Neural cell (in vitro differentiated cells): ENCODE measurements at regions not wholly inside any gene's neighbourhood (a gene's known extent, or its start where the extent isn't known, plus 50 kb on each side); places are given as distances from the start of the nearest gene placed in this dataset.
"Not testable (repeated sequence)": the region's sequence is repeated elsewhere in the genome, so short reads cannot be mapped to it uniquely, and the experiment has no call there.

Source experiments
- H2AFZ ChIP-seq: fragments of 200-600, 300-800 bp; sonication (generic), shearing (Covaris generic); 2 replicates; pipeline ENCODE4 v1.6.0; 2014; ENCODE audit warnings: low read depth, mild to moderate bottlenecking, antibody characterized with exemption, low read length, moderate library complexity
- H3F3A ChIP-seq: fragments of 200-600 bp; shearing (Covaris generic); 2 replicates; pipeline ENCODE4 v1.6.1; 2016; ENCODE audit warnings: mild to moderate bottlenecking, moderate library complexity, mixed read lengths, antibody characterized with exemption, low read length; ENCODE audit not compliant: insufficient read depth, poor library complexity, severe bottlenecking
- H3K27ac ChIP-seq: fragments of 200-600, 300-800 bp; sonication (generic), shearing (Covaris generic); 2 replicates; pipeline ENCODE4 v1.5.1; 2014; ENCODE audit warnings: mild to moderate bottlenecking, low read length, moderate library complexity
- H3K27me3 ChIP-seq: fragments of 300-800, 200-600 bp; sonication (generic), shearing (Covaris generic); 2 replicates; pipeline ENCODE4 v1.6.0; 2014; ENCODE audit warnings: mild to moderate bottlenecking, low read depth, low read length, moderate library complexity; ENCODE audit not compliant: insufficient read depth
- H3K36me3 ChIP-seq: fragments of 300-800, 200-600 bp; sonication (generic), shearing (Covaris generic); 2 replicates; pipeline ENCODE4 v1.5.1; 2014; ENCODE audit warnings: mild to moderate bottlenecking, antibody characterized with exemption, low read length, moderate library complexity; ENCODE audit not compliant: insufficient read depth
- H3K4me2 ChIP-seq: fragments of 300-800, 200-600 bp; sonication (generic), shearing (Covaris generic); 2 replicates; pipeline ENCODE4 v1.6.0; 2014; ENCODE audit warnings: mild to moderate bottlenecking, low read length
- H3K4me3 ChIP-seq: fragments of 300-800, 200-600 bp; sonication (generic), shearing (Covaris generic); 2 replicates; pipeline ENCODE4 v1.5.1; 2014; ENCODE audit warnings: mild to moderate bottlenecking, low read length, moderate library complexity
- H3K79me2 ChIP-seq: fragments of 200-600 bp; shearing (Covaris generic); replicated peaks from 2 replicates; pipeline ENCODE4 v1.6.0; 2014; ENCODE audit warnings: mild to moderate bottlenecking, low read length, moderate library complexity; ENCODE audit not compliant: insufficient read depth
- H3K9ac ChIP-seq: fragments of 300-800, 200-600 bp; sonication (generic), shearing (Covaris generic); 2 replicates; pipeline ENCODE4 v1.6.1; 2016; ENCODE audit warnings: mild to moderate bottlenecking, low read length, mixed read lengths
- H3K9me2 ChIP-seq: fragments of 200-600 bp; shearing (Covaris generic); 2 replicates; pipeline ENCODE4 v1.6.1; 2016; ENCODE audit warnings: mild to moderate bottlenecking, low read length, mixed read lengths; ENCODE audit not compliant: insufficient read depth
- H3K9me3 ChIP-seq: fragments of 200-600, 300-800 bp; sonication (generic), shearing (Covaris generic); 2 replicates; pipeline ENCODE4 v1.6.1; 2016; ENCODE audit warnings: mild to moderate bottlenecking, mixed run types, low read length, moderate library complexity, mixed read lengths
- H4K20me1 ChIP-seq: fragments of 200-600 bp; shearing (Covaris generic); 2 replicates; pipeline ENCODE4 v1.6.1; 2016; ENCODE audit warnings: mild to moderate bottlenecking, mixed run types; ENCODE audit not compliant: insufficient read depth

DNA sequence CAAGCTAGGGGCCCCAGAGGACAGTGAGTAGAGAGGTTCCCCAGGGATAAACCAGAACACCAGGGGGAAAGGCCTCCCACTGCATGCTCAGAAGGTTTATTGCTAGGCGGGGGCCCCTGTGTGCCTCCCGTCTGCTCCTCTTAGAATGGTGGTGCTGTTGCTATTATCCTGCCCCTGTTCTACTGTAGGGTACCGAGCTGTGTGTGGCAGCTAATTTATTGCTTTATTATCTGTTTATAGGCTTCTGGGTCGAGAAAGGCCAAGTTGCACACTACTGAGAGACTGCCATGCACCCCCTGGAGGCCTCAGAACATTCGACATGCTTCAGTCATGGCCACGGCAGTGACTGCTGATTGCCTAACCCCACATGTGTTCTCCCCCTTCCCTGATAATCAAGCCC, 373.6 kb downstream of the ANAPC1 start:
- H3K36me3 ChIP-seq, H3K9me2 ChIP-seq, H3K4me3 ChIP-seq, H2AFZ ChIP-seq, H3F3A ChIP-seq, H3K4me2 ChIP-seq, H3K27me3 ChIP-seq, H3K9ac ChIP-seq, H3K27ac ChIP-seq, H3K79me2 ChIP-seq, H4K20me1 ChIP-seq, H3K9me3 ChIP-seq: not testable (repeated sequence)

DNA sequence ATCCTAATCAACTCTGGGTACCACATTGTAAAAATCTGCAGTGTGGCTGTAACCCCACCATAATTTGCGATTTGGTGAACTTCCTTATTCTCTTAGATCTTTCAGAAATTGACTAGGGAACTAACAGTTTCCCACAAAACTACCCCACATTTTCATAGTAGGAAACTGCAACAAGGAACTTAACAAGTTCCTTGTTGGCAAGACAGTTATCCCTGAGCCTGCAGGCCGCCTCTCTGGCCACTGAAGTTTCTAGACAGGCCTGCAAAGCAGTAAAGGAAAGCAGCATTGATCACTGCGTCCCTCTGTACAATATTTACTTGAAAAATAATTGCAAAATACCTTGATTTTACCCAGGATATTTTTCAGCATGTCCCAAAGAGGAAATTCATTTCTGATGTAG, 372.9 kb downstream of the ANAPC1 start:
- not testable (repeated sequence) for H3K9ac ChIP-seq, H3K36me3 ChIP-seq, H3K9me2 ChIP-seq, H3K79me2 ChIP-seq, H3K27ac ChIP-seq, H3K9me3 ChIP-seq, H3K27me3 ChIP-seq, H3F3A ChIP-seq, H4K20me1 ChIP-seq, H2AFZ ChIP-seq, H3K4me3 ChIP-seq, H3K4me2 ChIP-seq

DNA sequence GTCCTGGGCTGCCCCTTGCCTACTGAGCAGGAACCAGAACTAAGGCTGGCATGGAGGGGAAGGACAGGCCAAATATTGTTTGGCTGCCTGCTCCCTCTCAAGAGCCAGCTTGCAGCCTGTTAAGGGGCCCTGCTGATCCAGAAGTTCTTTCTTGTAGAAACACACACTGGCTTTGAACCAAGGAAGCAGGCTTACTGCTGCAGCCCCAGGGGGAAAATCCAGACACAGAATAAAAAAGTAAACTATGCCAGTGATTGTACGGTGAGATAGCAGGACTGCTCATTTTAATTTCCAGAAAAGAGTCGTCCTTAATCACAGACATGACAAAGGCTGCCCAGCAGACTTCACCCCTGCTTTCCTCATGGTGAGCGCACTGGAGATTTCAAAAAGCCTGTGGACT, 371.6 kb downstream of the ANAPC1 start:
- H3K27me3 ChIP-seq, H3K27ac ChIP-seq, H3K9me2 ChIP-seq, H2AFZ ChIP-seq, H3F3A ChIP-seq, H3K9me3 ChIP-seq, H3K9ac ChIP-seq, H4K20me1 ChIP-seq, H3K79me2 ChIP-seq, H3K4me3 ChIP-seq, H3K4me2 ChIP-seq, H3K36me3 ChIP-seq: not testable (repeated sequence)

DNA sequence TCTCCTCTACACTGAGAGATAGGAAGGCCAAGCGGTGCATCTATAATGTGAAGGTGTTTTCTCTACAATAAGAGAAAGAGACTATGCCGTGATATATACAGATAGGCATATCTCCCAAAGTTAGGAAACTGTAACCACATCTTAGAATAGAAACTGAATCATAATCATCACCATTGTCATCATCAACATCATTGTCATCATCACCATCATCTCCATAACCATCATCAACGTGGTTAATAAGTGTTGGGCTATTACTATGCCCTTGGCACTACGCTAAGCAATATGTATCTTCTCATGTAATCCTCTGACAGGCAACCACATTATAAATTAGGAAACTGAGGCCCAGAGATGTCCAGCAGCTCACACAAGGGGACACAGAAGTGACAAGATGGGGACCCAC, 369.9 kb downstream of the ANAPC1 start:
- not testable (repeated sequence) for H2AFZ ChIP-seq, H3K36me3 ChIP-seq, H4K20me1 ChIP-seq, H3K79me2 ChIP-seq, H3K4me2 ChIP-seq, H3K9me3 ChIP-seq, H3K9ac ChIP-seq, H3K4me3 ChIP-seq, H3K27ac ChIP-seq, H3F3A ChIP-seq, H3K9me2 ChIP-seq, H3K27me3 ChIP-seq

DNA sequence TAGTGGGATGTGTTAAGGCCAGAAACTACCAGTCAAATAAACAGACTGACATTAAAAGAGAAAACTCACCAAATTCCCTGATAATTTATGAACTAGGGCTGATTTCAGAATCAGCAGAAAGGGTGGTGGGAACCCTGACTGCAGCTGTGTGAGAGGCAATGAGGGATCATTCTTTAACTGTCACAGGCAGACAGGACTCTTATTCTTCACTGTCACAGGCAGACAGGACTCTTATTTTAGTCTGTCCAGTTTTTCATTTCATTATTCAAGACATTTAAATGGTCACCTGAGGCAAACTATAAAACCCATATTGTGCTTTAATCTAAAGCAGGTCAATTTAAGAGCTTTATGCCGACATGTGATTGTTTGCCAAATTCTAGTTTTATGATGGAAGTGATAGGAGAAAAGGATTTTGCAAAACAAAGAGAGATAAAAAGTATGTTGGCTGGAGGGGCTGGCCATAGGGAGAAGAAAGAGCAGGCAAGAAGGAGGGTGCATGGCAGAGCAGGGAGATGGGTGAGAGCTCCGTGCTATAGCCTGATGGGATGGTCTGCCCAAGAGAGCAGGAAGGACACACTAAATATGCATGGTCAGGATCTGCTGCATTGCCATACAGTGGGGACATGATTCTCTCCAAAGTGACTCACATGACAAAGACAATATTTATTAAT, 366.8 kb downstream of the ANAPC1 start:
- H3K36me3 ChIP-seq, H3F3A ChIP-seq, H3K9me2 ChIP-seq, H3K27ac ChIP-seq, H3K27me3 ChIP-seq, H4K20me1 ChIP-seq, H3K4me2 ChIP-seq, H2AFZ ChIP-seq, H3K9ac ChIP-seq, H3K4me3 ChIP-seq, H3K79me2 ChIP-seq, H3K9me3 ChIP-seq: not testable (repeated sequence)

DNA sequence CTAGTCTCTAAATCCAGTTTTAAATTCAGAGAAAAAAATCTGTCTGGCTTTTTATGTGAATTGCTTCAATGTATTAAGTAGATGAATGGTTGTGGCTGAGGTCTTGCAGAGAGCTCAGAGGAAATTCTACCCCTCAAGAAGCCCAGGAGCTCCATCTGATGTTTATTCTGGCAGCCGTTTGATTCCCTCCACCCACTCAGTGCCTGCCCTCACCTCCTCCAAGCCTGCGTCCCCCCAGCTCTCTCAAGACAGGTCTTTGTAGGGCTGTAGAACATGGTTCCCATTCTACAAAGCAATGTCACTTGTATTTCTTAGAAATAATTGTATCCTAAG, 366.3 kb downstream of the ANAPC1 start:
- H3K27me3 ChIP-seq, H3K27ac ChIP-seq, H3K9ac ChIP-seq: not testable (repeated sequence)

More for the DNA sequence above, 366.3 kb downstream of the ANAPC1 start:
- not testable (repeated sequence) for H3K36me3 ChIP-seq, H4K20me1 ChIP-seq, H3K79me2 ChIP-seq, H3K9me2 ChIP-seq, H3K4me3 ChIP-seq, H3K9me3 ChIP-seq, H3K4me2 ChIP-seq, H3F3A ChIP-seq, H2AFZ ChIP-seq
